ENCODE measurements at regions not wholly inside any gene's neighbourhood (a gene's known extent, or its start where the extent isn't known, plus 50 kb on each side); places are given as distances from the start of the nearest gene placed in this dataset.

- no peak for DNase-seq
These were observed 129.5 kb downstream of the UTP18 start for GRCh38 chr17:51389875-51390274.

GRCh38 chr17:51391982-51392654 is 131.8 kb downstream of the UTP18 start:
- no peak for DNase-seq

GRCh38 chr17:51395621-51396020 is 135.3 kb downstream of the UTP18 start:
- DNase-seq, result no peak

- no peak for DNase-seq
These were observed 137.2 kb downstream of the UTP18 start for GRCh38 chr17:51397361-51398127.

GRCh38 chr17:51398128-51398525 is 137.8 kb downstream of the UTP18 start:
- no peak for DNase-seq

- no peak for DNase-seq
These were observed 138.3 kb downstream of the UTP18 start for GRCh38 chr17:51398687-51399086.

GRCh38 chr17:51401279-51401678 is 140.9 kb downstream of the UTP18 start:
- DNase-seq, result no peak

- no peak for DNase-seq
These were observed 142.6 kb downstream of the UTP18 start for GRCh38 chr17:51402899-51403298.

- no peak for DNase-seq
These were observed 147.2 kb downstream of the UTP18 start for GRCh38 chr17:51407576-51407975.

- DNase-seq, result no peak
These were observed 159.1 kb downstream of the UTP18 start for GRCh38 chr17:51419476-51419875.

GRCh38 chr17:51421525-51421924 is 161.2 kb downstream of the UTP18 start:
- DNase-seq, result no peak

GRCh38 chr17:51422634-51423033 is 162.3 kb downstream of the UTP18 start:
- DNase-seq, result no peak

GRCh38 chr17:51423421-51424160 is 163.2 kb downstream of the UTP18 start:
- DNase-seq, result no peak

- DNase-seq, result no peak
These were observed 165.4 kb downstream of the UTP18 start for GRCh38 chr17:51425773-51426172.

- DNase-seq, result peak; percentile 49
These were observed 167.0 kb downstream of the UTP18 start for GRCh38 chr17:51427323-51427811.

GRCh38 chr17:51427856-51428255 is 167.5 kb downstream of the UTP18 start:
- DNase-seq, result peak; percentile 74

GRCh38 chr17:51428668-51429495 is 168.5 kb downstream of the UTP18 start:
- no peak for DNase-seq

- DNase-seq, result peak; percentile 12
These were observed 169.6 kb downstream of the UTP18 start for GRCh38 chr17:51429938-51430337.

- peak; percentile 15 for DNase-seq
These were observed 170.2 kb downstream of the UTP18 start for GRCh38 chr17:51430591-51430990.

GRCh38 chr17:51434434-51435170 is 174.3 kb downstream of the UTP18 start:
- no peak for DNase-seq

- no peak for DNase-seq
These were observed 174.8 kb downstream of the UTP18 start for GRCh38 chr17:51435171-51435552.

GRCh38 chr17:51435641-51436091 is 175.3 kb downstream of the UTP18 start:
- DNase-seq, result no peak

All from CD4-positive, alpha-beta T cell treated with Interferon gamma for 1 hour (primary cell).